GM12878 (cell line): ENCODE measurements at regions not wholly inside any gene's neighbourhood (a gene's known extent, or its start where the extent isn't known, plus 50 kb on each side); places are given as distances from the start of the nearest gene placed in this dataset.

Experiments
- FOXM1 ChIP-seq: IDR thresholded peaks from 2 replicates; pipeline ENCODE4 v1.6.1; 2012; ENCODE audit warnings: low read depth, mild to moderate bottlenecking, inconsistent platforms, low read length, moderate library complexity
- KLF5 ChIP-seq: fragments of 450-650 bp; IDR thresholded peaks from 2 replicates; pipeline ENCODE4 v1.6.1; 2014; ENCODE audit warnings: mild to moderate bottlenecking; ENCODE audit not compliant: partially characterized antibody
- MEF2B ChIP-seq: fragments of 450-650 bp; IDR thresholded peaks from 2 replicates; pipeline ENCODE4 v1.6.1; 2018; ENCODE audit warnings: mild to moderate bottlenecking, moderate library complexity; ENCODE audit not compliant: partially characterized antibody, poor library complexity, severe bottlenecking
- SIX5 ChIP-seq: IDR thresholded peaks from 2 replicates; pipeline ENCODE4 v1.6.1; 2011; ENCODE audit warnings: mild to moderate bottlenecking, low read depth, low read length, moderate library complexity; ENCODE audit not compliant: severe bottlenecking
- SUPT20H ChIP-seq: IDR thresholded peaks from 2 replicates; pipeline ENCODE4 v1.6.1; 2011; ENCODE audit warnings: low read depth, mild to moderate bottlenecking, low read length, moderate library complexity, borderline replicate concordance; ENCODE audit not compliant: control insufficient read depth
- TF ChIP-seq, protein P1 (sequence below): IDR thresholded peaks from 2 replicates; pipeline ENCODE4 v1.6.1; 2011; ENCODE audit warnings: borderline replicate concordance, low read depth, mild to moderate bottlenecking, moderate library complexity, mixed read lengths, low read length; ENCODE audit not compliant: insufficient read depth; ENCODE audit errors: extremely low read length
- TF ChIP-seq, protein P2 (sequence below): IDR thresholded peaks from 2 replicates; pipeline ENCODE4 v1.6.1; 2012; ENCODE audit warnings: low read length, inconsistent platforms
- TF ChIP-seq, protein P3 (sequence below): fragments of 450-650 bp; IDR thresholded peaks from 2 replicates; pipeline ENCODE4 v1.6.1; 2017; ENCODE audit warnings: mild to moderate bottlenecking
- TF ChIP-seq, protein P4 (sequence below): fragments of 450-650 bp; IDR thresholded peaks from 2 replicates; pipeline ENCODE4 v1.6.1; 2016; ENCODE audit warnings: mild to moderate bottlenecking

DNA sequence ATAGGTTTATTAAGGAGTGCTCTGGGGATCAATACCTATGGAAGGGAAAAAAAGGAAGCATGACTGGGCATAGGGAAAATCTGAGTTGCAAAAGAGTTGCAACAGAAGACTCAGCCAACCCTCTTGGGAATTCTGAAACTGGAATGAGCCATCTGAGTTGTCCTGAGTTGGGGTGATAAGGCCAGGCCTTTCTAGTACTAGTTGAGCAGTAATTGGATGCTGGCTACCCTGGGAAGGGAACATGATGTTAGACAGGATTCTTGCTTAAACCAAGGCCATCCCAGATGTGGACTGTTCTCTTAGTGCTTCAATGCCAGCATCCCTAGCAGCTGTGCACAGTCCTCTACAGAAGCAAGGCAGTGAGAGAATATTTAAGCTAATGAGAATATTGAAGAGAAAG, 348.8 kb upstream of the GULP1 start (continued):
- TF ChIP-seq, protein P1, sequence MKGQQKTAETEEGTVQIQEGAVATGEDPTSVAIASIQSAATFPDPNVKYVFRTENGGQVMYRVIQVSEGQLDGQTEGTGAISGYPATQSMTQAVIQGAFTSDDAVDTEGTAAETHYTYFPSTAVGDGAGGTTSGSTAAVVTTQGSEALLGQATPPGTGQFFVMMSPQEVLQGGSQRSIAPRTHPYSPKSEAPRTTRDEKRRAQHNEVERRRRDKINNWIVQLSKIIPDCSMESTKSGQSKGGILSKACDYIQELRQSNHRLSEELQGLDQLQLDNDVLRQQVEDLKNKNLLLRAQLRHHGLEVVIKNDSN: no peak
- no peak for TF ChIP-seq SIX5
- no peak for TF ChIP-seq KLF5
- TF ChIP-seq MEF2B: no peak
- TF ChIP-seq FOXM1: no peak
- TF ChIP-seq, protein P2, sequence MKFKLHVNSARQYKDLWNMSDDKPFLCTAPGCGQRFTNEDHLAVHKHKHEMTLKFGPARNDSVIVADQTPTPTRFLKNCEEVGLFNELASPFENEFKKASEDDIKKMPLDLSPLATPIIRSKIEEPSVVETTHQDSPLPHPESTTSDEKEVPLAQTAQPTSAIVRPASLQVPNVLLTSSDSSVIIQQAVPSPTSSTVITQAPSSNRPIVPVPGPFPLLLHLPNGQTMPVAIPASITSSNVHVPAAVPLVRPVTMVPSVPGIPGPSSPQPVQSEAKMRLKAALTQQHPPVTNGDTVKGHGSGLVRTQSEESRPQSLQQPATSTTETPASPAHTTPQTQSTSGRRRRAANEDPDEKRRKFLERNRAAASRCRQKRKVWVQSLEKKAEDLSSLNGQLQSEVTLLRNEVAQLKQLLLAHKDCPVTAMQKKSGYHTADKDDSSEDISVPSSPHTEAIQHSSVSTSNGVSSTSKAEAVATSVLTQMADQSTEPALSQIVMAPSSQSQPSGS: no peak
- TF ChIP-seq, protein P3, sequence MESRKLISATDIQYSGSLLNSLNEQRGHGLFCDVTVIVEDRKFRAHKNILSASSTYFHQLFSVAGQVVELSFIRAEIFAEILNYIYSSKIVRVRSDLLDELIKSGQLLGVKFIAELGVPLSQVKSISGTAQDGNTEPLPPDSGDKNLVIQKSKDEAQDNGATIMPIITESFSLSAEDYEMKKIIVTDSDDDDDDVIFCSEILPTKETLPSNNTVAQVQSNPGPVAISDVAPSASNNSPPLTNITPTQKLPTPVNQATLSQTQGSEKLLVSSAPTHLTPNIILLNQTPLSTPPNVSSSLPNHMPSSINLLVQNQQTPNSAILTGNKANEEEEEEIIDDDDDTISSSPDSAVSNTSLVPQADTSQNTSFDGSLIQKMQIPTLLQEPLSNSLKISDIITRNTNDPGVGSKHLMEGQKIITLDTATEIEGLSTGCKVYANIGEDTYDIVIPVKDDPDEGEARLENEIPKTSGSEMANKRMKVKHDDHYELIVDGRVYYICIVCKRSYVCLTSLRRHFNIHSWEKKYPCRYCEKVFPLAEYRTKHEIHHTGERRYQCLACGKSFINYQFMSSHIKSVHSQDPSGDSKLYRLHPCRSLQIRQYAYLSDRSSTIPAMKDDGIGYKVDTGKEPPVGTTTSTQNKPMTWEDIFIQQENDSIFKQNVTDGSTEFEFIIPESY: no peak
- TF ChIP-seq, protein P4, sequence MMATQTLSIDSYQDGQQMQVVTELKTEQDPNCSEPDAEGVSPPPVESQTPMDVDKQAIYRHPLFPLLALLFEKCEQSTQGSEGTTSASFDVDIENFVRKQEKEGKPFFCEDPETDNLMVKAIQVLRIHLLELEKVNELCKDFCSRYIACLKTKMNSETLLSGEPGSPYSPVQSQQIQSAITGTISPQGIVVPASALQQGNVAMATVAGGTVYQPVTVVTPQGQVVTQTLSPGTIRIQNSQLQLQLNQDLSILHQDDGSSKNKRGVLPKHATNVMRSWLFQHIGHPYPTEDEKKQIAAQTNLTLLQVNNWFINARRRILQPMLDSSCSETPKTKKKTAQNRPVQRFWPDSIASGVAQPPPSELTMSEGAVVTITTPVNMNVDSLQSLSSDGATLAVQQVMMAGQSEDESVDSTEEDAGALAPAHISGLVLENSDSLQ: no peak
- TF ChIP-seq SUPT20H: no peak
